ENCODE measurements at regions not wholly inside any gene's neighbourhood (a gene's known extent, or its start where the extent isn't known, plus 50 kb on each side); places are given as distances from the start of the nearest gene placed in this dataset.
"Not testable (repeated sequence)": the region's sequence is repeated elsewhere in the genome, so short reads cannot be mapped to it uniquely, and the experiment has no call there.

- H3K27ac Mint-ChIP-seq (ENCODE audit: unreplicated experiment) = no peak overlapping the region
- no peak overlapping the region for H3K4me3 Mint-ChIP-seq (ENCODE audit: unreplicated experiment)
- TF ChIP-seq CTCF (IDR thresholded peaks at IDR 0.05) = no peak
- no peaks in the 10 kb centered on the region for H3K27me3 Mint-ChIP-seq (ENCODE audit: unreplicated experiment)
- peaks cover 7% of the 10 kb centered on the region for H3K4me1 Mint-ChIP-seq (ENCODE audit: unreplicated experiment)
- no peak for DNase-seq (ENCODE audit: extremely low spot score, unreplicated experiment)
- peaks cover 6% of the 10 kb centered on the region for H3K9me3 Mint-ChIP-seq (ENCODE audit: unreplicated experiment)
- H3K36me3 Mint-ChIP-seq (ENCODE audit: unreplicated experiment) = no peaks in the 10 kb centered on the region
Observed at GRCh38 chr7:24158975-24159374, 125.0 kb upstream of the NPY start.

GRCh38 chr7:24164401-24164800 is 119.6 kb upstream of the NPY start:
- Mint-ChIP-seq H3K4me1 (ENCODE audit: unreplicated experiment) (no peaks in the 10 kb centered on the region), H3K27me3 (ENCODE audit: unreplicated experiment) (peaks cover 3% of the 10 kb centered on the region), H3K27ac (ENCODE audit: unreplicated experiment) (no peak overlapping the region), H3K36me3 (ENCODE audit: unreplicated experiment) (no peaks in the 10 kb centered on the region), H3K4me3 (ENCODE audit: unreplicated experiment) (no peak overlapping the region), H3K9me3 (ENCODE audit: unreplicated experiment) (peaks cover 6% of the 10 kb centered on the region)
- no peak for TF ChIP-seq CTCF (IDR thresholded peaks at IDR 0.05)
- DNase-seq (ENCODE audit: extremely low spot score, unreplicated experiment) = no peak

GRCh38 chr7:24169077-24169624 is 114.8 kb upstream of the NPY start:
- H3K4me3 Mint-ChIP-seq (ENCODE audit: unreplicated experiment) = no peak overlapping the region
- TF ChIP-seq CTCF (IDR thresholded peaks at IDR 0.05) = no peak
- DNase-seq (ENCODE audit: extremely low spot score, unreplicated experiment) = no peak
- H3K9me3 Mint-ChIP-seq (ENCODE audit: unreplicated experiment) = no peaks in the 10 kb centered on the region
- H3K27me3 Mint-ChIP-seq (ENCODE audit: unreplicated experiment) = peaks cover 3% of the 10 kb centered on the region
- H3K36me3 Mint-ChIP-seq (ENCODE audit: unreplicated experiment) = no peaks in the 10 kb centered on the region
- H3K27ac Mint-ChIP-seq (ENCODE audit: unreplicated experiment) = no peak overlapping the region
- no peaks in the 10 kb centered on the region for H3K4me1 Mint-ChIP-seq (ENCODE audit: unreplicated experiment)

GRCh38 chr7:24171951-24172350 is 112.0 kb upstream of the NPY start:
- not testable (repeated sequence) for H3K4me1 Mint-ChIP-seq (ENCODE audit: unreplicated experiment); H3K9me3 Mint-ChIP-seq (ENCODE audit: unreplicated experiment); H3K27ac Mint-ChIP-seq (ENCODE audit: unreplicated experiment); H3K27me3 Mint-ChIP-seq (ENCODE audit: unreplicated experiment); DNase-seq (ENCODE audit: extremely low spot score, unreplicated experiment); H3K4me3 Mint-ChIP-seq (ENCODE audit: unreplicated experiment); H3K36me3 Mint-ChIP-seq (ENCODE audit: unreplicated experiment)

- H3K27ac Mint-ChIP-seq (ENCODE audit: unreplicated experiment) = no peak overlapping the region
- no peaks in the 10 kb centered on the region for H3K27me3 Mint-ChIP-seq (ENCODE audit: unreplicated experiment)
- no peaks in the 10 kb centered on the region for H3K9me3 Mint-ChIP-seq (ENCODE audit: unreplicated experiment)
- H3K4me3 Mint-ChIP-seq (ENCODE audit: unreplicated experiment) = no peak overlapping the region
- H3K4me1 Mint-ChIP-seq (ENCODE audit: unreplicated experiment) = no peaks in the 10 kb centered on the region
- no peak for DNase-seq (ENCODE audit: extremely low spot score, unreplicated experiment)
- H3K36me3 Mint-ChIP-seq (ENCODE audit: unreplicated experiment) = no peaks in the 10 kb centered on the region
- no peak for TF ChIP-seq CTCF (IDR thresholded peaks at IDR 0.05)
Observed at GRCh38 chr7:24172856-24173255, 111.1 kb upstream of the NPY start.

GRCh38 chr7:24175603-24176002 is 108.4 kb upstream of the NPY start:
- Mint-ChIP-seq H3K4me1 (ENCODE audit: unreplicated experiment) (no peaks in the 10 kb centered on the region), H3K27ac (ENCODE audit: unreplicated experiment) (no peak overlapping the region), H3K27me3 (ENCODE audit: unreplicated experiment) (no peaks in the 10 kb centered on the region), H3K36me3 (ENCODE audit: unreplicated experiment) (no peaks in the 10 kb centered on the region), H3K9me3 (ENCODE audit: unreplicated experiment) (no peaks in the 10 kb centered on the region), H3K4me3 (ENCODE audit: unreplicated experiment) (no peak overlapping the region)
- no peak for DNase-seq (ENCODE audit: extremely low spot score, unreplicated experiment)
- TF ChIP-seq CTCF (IDR thresholded peaks at IDR 0.05) = no peak

Data from osteocyte (in vitro differentiated cells).